HL-60 (cell line): ENCODE measurements at regions not wholly inside any gene's neighbourhood (a gene's known extent, or its start where the extent isn't known, plus 50 kb on each side); places are given as distances from the start of the nearest gene placed in this dataset.
"Not testable (repeated sequence)": the region's sequence is repeated elsewhere in the genome, so short reads cannot be mapped to it uniquely, and the experiment has no call there.

ENCODE experiments used
- DNase-seq, 2 experiments: peaks; one replicate each; pipeline ENCODE4 v3.0.0-alpha.2; 2010 to 2020; ENCODE audit warnings: low read depth in 1 of 2, low spot score in 1 of 2
- H3K27ac ChIP-seq: fragments of 250-450 bp; sonication (Bioruptor Pico); replicated peaks from 2 replicates; pipeline ENCODE4 v1.5.1; 2020; ENCODE audit warnings: mild to moderate bottlenecking, moderate library complexity
- H3K27me3 ChIP-seq: fragments of 250-450 bp; sonication (Bioruptor Pico); 2 replicates; pipeline ENCODE4 v1.5.1; 2021; ENCODE audit warnings: mild to moderate bottlenecking, moderate library complexity; ENCODE audit not compliant: insufficient read depth, poor library complexity, severe bottlenecking
- H3K4me3 ChIP-seq: replicated peaks from 2 replicates; pipeline ENCODE4 v1.5.1; 2011; ENCODE audit warnings: mild to moderate bottlenecking, control low read depth, low read length; ENCODE audit not compliant: insufficient read depth
- GABPA ChIP-seq: IDR thresholded peaks from 2 replicates; pipeline ENCODE4 v1.6.1; 2012; ENCODE audit warnings: low read depth
- POLR2AphosphoS5 ChIP-seq: IDR thresholded peaks from 2 replicates; pipeline ENCODE4 v1.6.1; 2012; ENCODE audit warnings: low read depth
- SPI1 ChIP-seq: IDR thresholded peaks from 2 replicates; pipeline ENCODE4 v1.6.1; 2012; ENCODE audit warnings: low read depth, mild to moderate bottlenecking, borderline replicate concordance
- TF ChIP-seq, protein P1 (sequence below): IDR thresholded peaks from one replicate; pipeline ENCODE4 v1.5.1; 2011; ENCODE audit warnings: low read length, control low read depth, inconsistent platforms; ENCODE audit not compliant: insufficient read depth
- TF ChIP-seq, protein P2 (sequence below): IDR thresholded peaks from 2 replicates; pipeline ENCODE4 v1.6.1; 2012; ENCODE audit warnings: low read depth; ENCODE audit not compliant: insufficient replicate concordance

DNA sequence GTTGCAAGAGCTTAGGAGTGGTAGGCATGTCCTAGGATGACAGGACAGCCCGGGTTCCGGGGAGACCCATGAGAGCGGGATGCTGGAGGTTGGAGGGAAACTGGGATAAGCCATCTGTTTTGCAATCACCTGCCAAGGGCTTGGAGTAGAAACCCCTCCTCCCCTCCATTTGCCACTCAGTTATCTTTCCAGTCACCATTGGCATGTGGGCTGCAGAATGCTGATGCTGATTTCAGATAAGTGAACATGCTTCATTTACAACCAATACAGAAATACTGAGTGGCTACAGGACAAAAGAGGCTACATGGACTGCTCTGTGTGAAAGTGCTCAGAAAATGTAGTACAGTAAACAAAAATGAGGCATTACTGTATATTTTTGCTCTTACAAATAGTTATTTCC lies 93.4 kb upstream of the KIF2A start:
- Histone ChIP-seq H3K4me3 (no peak overlapping the region), H3K27me3 (no peaks in the 10 kb centered on the region), H3K27ac (no peak overlapping the region)
- DNase-seq = no peak
- no peak for TF ChIP-seq GABPA
- no peak for TF ChIP-seq SPI1
- TF ChIP-seq, protein P1, sequence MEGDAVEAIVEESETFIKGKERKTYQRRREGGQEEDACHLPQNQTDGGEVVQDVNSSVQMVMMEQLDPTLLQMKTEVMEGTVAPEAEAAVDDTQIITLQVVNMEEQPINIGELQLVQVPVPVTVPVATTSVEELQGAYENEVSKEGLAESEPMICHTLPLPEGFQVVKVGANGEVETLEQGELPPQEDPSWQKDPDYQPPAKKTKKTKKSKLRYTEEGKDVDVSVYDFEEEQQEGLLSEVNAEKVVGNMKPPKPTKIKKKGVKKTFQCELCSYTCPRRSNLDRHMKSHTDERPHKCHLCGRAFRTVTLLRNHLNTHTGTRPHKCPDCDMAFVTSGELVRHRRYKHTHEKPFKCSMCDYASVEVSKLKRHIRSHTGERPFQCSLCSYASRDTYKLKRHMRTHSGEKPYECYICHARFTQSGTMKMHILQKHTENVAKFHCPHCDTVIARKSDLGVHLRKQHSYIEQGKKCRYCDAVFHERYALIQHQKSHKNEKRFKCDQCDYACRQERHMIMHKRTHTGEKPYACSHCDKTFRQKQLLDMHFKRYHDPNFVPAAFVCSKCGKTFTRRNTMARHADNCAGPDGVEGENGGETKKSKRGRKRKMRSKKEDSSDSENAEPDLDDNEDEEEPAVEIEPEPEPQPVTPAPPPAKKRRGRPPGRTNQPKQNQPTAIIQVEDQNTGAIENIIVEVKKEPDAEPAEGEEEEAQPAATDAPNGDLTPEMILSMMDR = no peak
- TF ChIP-seq, protein P2, sequence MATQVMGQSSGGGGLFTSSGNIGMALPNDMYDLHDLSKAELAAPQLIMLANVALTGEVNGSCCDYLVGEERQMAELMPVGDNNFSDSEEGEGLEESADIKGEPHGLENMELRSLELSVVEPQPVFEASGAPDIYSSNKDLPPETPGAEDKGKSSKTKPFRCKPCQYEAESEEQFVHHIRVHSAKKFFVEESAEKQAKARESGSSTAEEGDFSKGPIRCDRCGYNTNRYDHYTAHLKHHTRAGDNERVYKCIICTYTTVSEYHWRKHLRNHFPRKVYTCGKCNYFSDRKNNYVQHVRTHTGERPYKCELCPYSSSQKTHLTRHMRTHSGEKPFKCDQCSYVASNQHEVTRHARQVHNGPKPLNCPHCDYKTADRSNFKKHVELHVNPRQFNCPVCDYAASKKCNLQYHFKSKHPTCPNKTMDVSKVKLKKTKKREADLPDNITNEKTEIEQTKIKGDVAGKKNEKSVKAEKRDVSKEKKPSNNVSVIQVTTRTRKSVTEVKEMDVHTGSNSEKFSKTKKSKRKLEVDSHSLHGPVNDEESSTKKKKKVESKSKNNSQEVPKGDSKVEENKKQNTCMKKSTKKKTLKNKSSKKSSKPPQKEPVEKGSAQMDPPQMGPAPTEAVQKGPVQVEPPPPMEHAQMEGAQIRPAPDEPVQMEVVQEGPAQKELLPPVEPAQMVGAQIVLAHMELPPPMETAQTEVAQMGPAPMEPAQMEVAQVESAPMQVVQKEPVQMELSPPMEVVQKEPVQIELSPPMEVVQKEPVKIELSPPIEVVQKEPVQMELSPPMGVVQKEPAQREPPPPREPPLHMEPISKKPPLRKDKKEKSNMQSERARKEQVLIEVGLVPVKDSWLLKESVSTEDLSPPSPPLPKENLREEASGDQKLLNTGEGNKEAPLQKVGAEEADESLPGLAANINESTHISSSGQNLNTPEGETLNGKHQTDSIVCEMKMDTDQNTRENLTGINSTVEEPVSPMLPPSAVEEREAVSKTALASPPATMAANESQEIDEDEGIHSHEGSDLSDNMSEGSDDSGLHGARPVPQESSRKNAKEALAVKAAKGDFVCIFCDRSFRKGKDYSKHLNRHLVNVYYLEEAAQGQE = no peak
- TF ChIP-seq POLR2AphosphoS5 = no peak

DNA sequence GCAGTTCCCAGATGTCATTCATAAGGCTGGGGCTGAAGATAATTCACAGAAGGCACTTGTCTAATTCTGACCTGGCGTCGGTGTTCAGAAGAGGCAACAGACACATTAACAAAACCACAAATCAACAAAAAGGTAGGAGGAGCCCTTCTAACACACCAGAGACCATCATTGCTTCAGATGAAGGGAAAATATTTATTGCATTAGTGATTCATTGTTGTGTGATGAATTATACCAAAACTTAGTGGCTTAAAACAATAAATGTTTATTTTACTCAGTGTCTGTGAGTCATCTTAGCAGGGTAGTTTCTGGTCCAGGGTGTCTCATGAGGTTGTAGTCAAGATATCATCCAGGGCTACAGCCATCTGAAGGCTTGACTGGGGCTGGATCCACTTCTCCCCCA lies 91.3 kb upstream of the KIF2A start:
- no peak for DNase-seq
- Histone ChIP-seq H3K4me3 (no peak overlapping the region), H3K27me3 (no peaks in the 10 kb centered on the region), H3K27ac (no peak overlapping the region)
- TF ChIP-seq GABPA (no peak), POLR2AphosphoS5 (no peak), SPI1 (no peak)
- TF ChIP-seq, protein P2 = no peak
- TF ChIP-seq, protein P1 = no peak

DNA sequence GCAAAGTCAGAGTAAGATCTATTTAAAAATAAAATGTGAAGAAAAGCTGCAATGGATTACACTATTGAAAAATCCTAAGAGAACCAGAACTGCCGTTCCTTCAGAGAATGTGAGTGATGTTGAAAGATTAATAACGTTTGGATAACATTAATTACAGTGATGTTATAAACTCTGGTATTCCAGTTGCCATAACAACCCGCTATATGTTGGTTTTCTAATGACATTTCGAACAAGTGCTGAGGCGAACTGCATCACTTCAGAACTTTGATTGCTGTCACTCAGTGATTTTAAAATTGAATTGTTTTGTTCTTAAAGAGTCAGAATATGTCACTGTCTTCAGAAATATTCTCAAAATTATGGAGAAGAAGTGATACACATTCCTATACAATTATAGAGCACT lies 89.4 kb upstream of the KIF2A start:
- H3K27me3 ChIP-seq, H3K4me3 ChIP-seq, DNase-seq, H3K27ac ChIP-seq: not testable (repeated sequence)

DNA sequence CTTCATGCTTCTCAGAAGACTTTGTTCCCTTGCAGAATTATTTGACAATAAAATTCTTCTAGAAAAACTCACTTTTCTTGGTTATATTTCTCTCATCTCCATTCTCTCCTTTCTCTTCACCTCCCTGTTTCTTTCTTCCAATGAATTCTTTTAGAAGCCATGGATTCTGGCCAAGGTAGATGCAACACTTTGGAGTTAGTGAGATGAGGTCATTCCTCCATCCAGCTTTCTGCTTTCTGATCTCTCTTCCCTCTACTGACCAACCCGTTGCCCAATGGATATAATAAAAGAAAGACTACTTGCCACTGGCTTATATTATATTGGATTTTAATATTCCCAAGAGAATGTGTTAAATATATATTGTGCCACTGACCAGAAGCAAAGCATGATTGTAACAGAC lies 88.9 kb upstream of the KIF2A start:
- not testable (repeated sequence) for H3K27ac ChIP-seq, H3K27me3 ChIP-seq, H3K4me3 ChIP-seq, DNase-seq

DNA sequence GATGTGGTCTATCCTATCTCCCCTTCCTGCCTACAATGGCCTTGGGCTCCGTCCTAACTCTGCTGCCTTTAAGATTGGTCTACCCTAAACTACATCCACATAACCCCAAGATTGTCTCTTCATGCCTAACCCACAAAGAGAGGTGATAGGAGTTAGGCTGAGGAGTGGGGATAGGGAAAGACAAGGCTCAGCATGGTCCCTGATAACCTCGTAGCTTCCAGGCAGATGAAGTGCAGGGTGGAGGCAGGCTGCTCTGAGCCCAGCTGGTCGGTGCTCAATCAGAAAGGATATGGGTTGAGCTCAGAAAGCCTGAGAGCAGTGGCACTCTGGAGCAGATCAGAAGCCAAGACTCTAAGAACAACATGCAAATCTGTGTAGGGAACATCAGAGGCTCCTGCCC lies 87.1 kb upstream of the KIF2A start:
- not testable (repeated sequence) for H3K4me3 ChIP-seq, DNase-seq, H3K27ac ChIP-seq, H3K27me3 ChIP-seq

DNA sequence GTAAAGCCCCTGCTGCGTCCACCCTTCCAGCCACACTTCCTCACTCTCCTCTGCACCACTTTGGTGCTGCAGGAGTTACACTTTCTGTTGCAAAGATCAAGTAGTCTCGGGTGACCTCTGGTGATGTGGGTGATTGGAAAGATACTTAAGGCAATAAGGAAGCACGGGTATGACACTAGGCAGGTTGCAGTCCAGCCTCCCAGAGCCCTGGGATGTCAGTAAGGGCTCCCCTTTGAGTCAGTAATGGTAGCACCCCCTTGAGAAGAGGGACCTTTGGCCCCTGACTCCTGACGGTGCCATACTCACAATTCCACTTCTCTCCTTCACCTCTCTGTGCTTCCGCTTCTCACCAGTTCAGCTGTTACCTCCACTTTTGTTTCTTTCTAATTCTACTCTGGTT lies 84.1 kb upstream of the KIF2A start:
- H3K4me3 ChIP-seq, DNase-seq, H3K27me3 ChIP-seq, H3K27ac ChIP-seq: not testable (repeated sequence)

DNA sequence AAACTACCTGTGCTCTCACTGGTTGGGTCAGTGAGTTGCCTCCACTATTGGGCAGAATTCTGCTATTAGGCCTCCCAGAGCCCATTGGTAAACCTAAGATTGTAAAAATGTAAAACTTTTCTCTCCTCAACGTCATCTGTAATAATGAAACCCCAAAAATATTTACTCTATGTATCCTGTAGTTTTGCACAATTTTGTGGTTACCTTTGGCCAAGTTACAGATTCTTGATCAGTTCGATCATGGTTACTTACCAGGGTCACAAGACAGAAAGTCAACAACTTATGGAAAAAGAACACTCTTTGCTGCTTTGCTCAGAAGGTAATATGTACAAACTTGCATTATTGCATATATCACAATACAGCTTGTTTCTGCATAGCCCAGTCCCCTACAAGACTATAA lies 83.7 kb upstream of the KIF2A start:
- H3K27ac ChIP-seq, H3K4me3 ChIP-seq, DNase-seq, H3K27me3 ChIP-seq: not testable (repeated sequence)

DNA sequence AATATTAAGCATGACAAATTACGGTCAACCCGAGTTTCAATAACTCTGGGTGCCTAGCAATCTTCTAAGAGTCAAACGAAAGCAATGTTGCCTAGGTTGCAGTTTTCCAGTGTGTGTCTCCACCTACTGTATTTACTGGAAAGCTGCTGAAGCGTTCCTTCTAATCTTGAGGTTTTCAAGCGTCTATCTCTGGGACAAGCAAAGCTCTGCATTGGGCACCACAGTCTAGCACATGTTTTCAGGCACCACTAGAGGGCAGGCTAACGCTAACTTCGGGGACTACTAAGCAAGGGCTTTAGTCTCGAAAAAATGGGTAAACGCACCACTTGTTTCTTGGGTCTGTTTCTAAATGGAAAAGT lies 82.7 kb upstream of the KIF2A start:
- not testable (repeated sequence) for H3K27me3 ChIP-seq, H3K27ac ChIP-seq, H3K4me3 ChIP-seq
- peak in 1 of 2 experiments; percentile 68 for DNase-seq

DNA sequence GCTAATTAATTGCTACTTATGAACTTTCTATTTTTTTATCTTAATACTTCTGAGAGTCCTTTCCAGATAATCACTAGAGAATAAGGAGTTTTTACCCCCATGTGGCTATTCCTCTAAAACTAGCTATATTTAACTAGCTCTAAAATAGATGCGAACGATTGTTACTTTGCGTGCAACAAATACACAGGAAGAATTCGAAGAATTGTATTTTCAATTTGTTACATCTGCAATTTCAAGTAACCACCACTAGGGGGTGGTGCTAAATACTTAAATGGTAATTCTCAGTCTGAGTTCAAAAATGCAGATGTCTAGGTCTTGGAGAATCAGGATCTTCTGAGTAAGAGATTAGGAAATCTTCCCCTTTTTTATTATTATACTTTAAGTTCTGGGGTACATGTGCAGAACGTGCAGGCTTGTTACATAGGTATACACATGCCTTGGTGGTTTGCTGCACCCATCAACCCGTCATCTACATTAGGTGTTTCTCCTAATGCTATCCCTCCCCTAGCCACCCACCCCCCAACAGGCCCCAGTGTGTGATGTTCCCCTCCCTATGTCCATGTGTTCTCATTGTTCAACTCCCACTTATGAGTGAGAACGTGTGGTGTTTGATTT lies 80.9 kb upstream of the KIF2A start:
- H3K4me3 ChIP-seq, H3K27ac ChIP-seq, H3K27me3 ChIP-seq, DNase-seq: not testable (repeated sequence)
